CD4-positive, alpha-beta T cell (primary cell): ENCODE measurements at regions not wholly inside any gene's neighbourhood (a gene's known extent, or its start where the extent isn't known, plus 50 kb on each side); places are given as distances from the start of the nearest gene placed in this dataset.

ENCODE experiments used
- ATAC-seq: fragments of 200-7000 bp; cut with Tn5 transposase; one replicate; pipeline ENCODE4 v1.10.0; 2022; ENCODE audit warnings: mild to moderate bottlenecking; ENCODE audit not compliant: poor library complexity
- CTCF ChIA-PET: fragments of 350-600 bp; sonication (Branson Sonifier 250); formaldehyde crosslinking; loops from one replicate; lab custom pipeline; 2021; ENCODE audit warnings: antibody characterized with exemption, inconsistent platforms; lab: Charles Lee
- POLR2A ChIA-PET: fragments of 350-600 bp; sonication (Branson Sonifier 250); formaldehyde crosslinking; loops from one replicate; lab custom pipeline; 2021; ENCODE audit warnings: antibody characterized with exemption, inconsistent platforms; lab: Charles Lee
- DNase-seq, 14 experiments: peaks; one replicate each; pipeline ENCODE4 v3.0.0-alpha.2; 2013 to 2020; ENCODE audit warnings: mixed read lengths in 2 of 14
- H3K27ac ChIP-seq, 2 donors: one replicate each; pipeline versions ENCODE4 v1.5.1 to v1.7.0; 2013; ENCODE audit warnings: low read length in 2 of 2, low read depth in 1 of 2, mild to moderate bottlenecking in 1 of 2
- H3K27me3 ChIP-seq, 2 experiments: 1 replicate in 1 of 2; 2 replicates in 1 of 2; pipeline versions ENCODE4 v1.6.1 to v1.7.0; 2013; ENCODE audit warnings: low read length in 2 of 2, control low read depth in 1 of 2, mild to moderate bottlenecking in 1 of 2, moderate library complexity in 1 of 2; ENCODE audit not compliant: insufficient read depth in 2 of 2, control insufficient read depth in 1 of 2
- H3K36me3 ChIP-seq: one replicate; pipeline ENCODE4 v1.6.1; 2013; ENCODE audit warnings: low read length, control low read depth; ENCODE audit not compliant: insufficient read depth
- H3K4me1 ChIP-seq: one replicate; pipeline ENCODE4 v1.6.1; 2013; ENCODE audit warnings: low read length, control low read depth; ENCODE audit not compliant: insufficient read depth
- H3K4me3 ChIP-seq: one replicate; pipeline ENCODE4 v1.5.1; 2013; ENCODE audit warnings: mild to moderate bottlenecking, low read length, moderate library complexity
- H3K9me3 ChIP-seq, 2 experiments: 1 replicate in 1 of 2; 2 replicates in 1 of 2; pipeline versions ENCODE4 v1.6.1 to v1.7.0; 2013; ENCODE audit warnings: low read length in 2 of 2, mild to moderate bottlenecking in 2 of 2, control low read depth in 1 of 2, moderate library complexity in 1 of 2; ENCODE audit not compliant: control insufficient read depth in 1 of 2, insufficient read depth in 1 of 2
- H3K27ac Mint-ChIP-seq: one replicate; pipeline ENCODE4 v1.8.0; 2020; ENCODE audit warnings: mixed read lengths
- H3K27me3 Mint-ChIP-seq: one replicate; pipeline ENCODE4 v1.8.0; 2021; ENCODE audit warnings: mixed read lengths
- H3K36me3 Mint-ChIP-seq: one replicate; pipeline ENCODE4 v1.8.0; 2021; ENCODE audit warnings: low read depth, mixed read lengths
- H3K4me1 Mint-ChIP-seq: one replicate; pipeline ENCODE4 v1.8.0; 2021; ENCODE audit warnings: low read depth, mixed read lengths
- H3K4me3 Mint-ChIP-seq: one replicate; pipeline ENCODE4 v1.8.0; 2020; ENCODE audit warnings: mild to moderate bottlenecking, mixed read lengths
- H3K9me3 Mint-ChIP-seq: one replicate; pipeline ENCODE4 v1.8.0; 2020; ENCODE audit warnings: mixed read lengths
- intact Hi-C, 2 experiments: fragments of 100-400 bp; cut with DNase I in 1 of 2; cut with micrococcal nuclease in 1 of 2; formaldehyde crosslinking; loops; one replicate each; pipeline versions ENCODE4 v1.15.1 to v1.9.0; 2023 to 2025; cut with DNase I, micrococcal nuclease
- TF ChIP-seq, protein P1 (sequence below): fragments of 200-600 bp; IDR thresholded peaks from one replicate; pipeline ENCODE4 v1.8.0; 2022; ENCODE audit warnings: antibody characterized with exemption, mild to moderate bottlenecking

DNA sequence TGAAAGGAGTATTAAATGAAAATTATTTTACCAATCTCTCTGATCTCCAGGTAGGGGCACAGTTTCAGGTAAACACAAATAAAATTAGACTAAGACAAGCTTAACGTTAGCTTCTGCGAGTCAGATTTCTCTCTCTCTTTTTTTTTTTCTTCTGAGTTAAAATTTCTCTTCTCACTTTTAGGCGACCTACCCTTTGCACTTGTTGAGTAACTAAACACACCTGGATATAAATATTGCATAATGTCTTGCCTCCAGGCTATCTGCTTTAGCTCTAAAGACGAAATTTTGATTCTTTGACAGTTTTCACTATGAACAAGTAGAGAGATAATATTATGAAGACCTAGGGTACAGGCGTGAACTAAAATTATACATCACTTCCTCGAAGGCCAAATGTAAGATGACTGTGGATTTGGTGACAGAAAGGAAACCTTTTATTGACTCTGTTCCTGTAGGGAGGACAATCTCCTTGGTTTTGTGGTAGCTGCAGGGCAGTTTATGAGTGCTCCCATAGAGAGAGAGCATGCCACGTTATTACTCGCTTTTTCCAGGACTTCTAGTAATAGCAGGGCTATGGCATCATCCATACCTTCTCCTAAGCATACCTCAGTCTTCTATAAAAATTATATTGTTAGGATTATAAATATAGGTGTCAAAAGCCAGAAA is 303.8 kb upstream of the NEGR1 start:
- ChIA-PET CTCF (no interaction called here), POLR2A (no interaction called here)
- no peaks in the 10 kb centered on the region for H3K36me3 ChIP-seq
- intact Hi-C loops = no loop called here
- H3K4me3 ChIP-seq = no peak overlapping the region
- H3K27ac Mint-ChIP-seq = no peak overlapping the region
- no peak for ATAC-seq
- TF ChIP-seq, protein P1, sequence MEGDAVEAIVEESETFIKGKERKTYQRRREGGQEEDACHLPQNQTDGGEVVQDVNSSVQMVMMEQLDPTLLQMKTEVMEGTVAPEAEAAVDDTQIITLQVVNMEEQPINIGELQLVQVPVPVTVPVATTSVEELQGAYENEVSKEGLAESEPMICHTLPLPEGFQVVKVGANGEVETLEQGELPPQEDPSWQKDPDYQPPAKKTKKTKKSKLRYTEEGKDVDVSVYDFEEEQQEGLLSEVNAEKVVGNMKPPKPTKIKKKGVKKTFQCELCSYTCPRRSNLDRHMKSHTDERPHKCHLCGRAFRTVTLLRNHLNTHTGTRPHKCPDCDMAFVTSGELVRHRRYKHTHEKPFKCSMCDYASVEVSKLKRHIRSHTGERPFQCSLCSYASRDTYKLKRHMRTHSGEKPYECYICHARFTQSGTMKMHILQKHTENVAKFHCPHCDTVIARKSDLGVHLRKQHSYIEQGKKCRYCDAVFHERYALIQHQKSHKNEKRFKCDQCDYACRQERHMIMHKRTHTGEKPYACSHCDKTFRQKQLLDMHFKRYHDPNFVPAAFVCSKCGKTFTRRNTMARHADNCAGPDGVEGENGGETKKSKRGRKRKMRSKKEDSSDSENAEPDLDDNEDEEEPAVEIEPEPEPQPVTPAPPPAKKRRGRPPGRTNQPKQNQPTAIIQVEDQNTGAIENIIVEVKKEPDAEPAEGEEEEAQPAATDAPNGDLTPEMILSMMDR = no peak
- H3K9me3 Mint-ChIP-seq = no peaks in the 10 kb centered on the region
- H3K9me3 ChIP-seq = no peaks in the 10 kb centered on the region
- no peaks in the 10 kb centered on the region for H3K27me3 ChIP-seq
- no peaks in the 10 kb centered on the region for H3K4me1 Mint-ChIP-seq
- H3K4me1 ChIP-seq = no peaks in the 10 kb centered on the region
- DNase-seq = no peak
- H3K4me3 Mint-ChIP-seq = no peak overlapping the region
- no peaks in the 10 kb centered on the region for H3K27me3 Mint-ChIP-seq
- H3K36me3 Mint-ChIP-seq = no peaks in the 10 kb centered on the region
- H3K27ac ChIP-seq = no peak overlapping the region

DNA sequence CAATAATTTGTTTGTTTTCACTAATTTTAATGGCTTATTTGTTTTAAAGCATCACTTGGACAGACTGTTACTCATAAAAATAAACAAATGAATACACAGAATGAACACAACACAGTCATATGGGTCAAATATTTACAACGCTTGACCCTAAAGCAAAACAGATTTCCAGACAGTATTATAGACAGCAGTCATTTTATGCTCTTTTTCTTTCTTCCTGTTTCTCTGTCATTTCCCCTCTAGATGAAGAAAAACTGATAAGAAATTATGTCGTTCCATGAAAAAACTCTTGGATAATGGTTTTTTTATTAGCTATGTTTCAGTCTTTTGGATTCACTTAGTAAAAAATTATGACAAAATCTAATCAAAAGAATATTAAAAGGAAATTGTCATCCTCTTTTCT is 297.3 kb upstream of the NEGR1 start:
- Mint-ChIP-seq H3K9me3 (no peaks in the 10 kb centered on the region), H3K27me3 (no peaks in the 10 kb centered on the region)
- no peak for ATAC-seq

DNA sequence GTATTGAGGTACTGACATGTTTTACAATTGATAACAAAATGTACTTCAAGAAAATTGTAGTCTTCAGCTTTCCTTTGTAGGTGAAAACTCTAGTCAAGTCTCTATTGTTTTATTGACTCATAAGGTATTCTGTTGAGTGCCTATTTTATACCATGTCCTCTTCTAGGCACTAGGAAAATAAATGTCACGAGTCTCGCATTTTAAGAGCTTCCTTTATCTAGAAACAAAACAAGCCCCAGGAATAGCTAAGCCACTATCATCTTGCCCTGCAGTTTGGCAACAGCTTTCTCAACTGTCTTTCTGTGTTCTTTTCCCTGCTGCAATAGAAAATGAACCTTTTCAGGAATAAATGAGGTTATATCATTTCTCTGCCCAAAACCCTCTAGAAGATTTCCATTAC is 288.5 kb upstream of the NEGR1 start:
- intact Hi-C loops = no loop called here
- TF ChIP-seq, protein P1 = no peak
- ChIA-PET CTCF (no interaction called here), POLR2A (no interaction called here)
- H3K4me1 Mint-ChIP-seq = no peaks in the 10 kb centered on the region
- no peak overlapping the region for H3K4me3 ChIP-seq
- DNase-seq (no peak), ATAC-seq (no peak)
- peaks cover 0 to 3% of the 10 kb centered on the region in 2 experiments for H3K9me3 ChIP-seq
- no peaks in the 10 kb centered on the region for H3K4me1 ChIP-seq
- H3K9me3 Mint-ChIP-seq = no peaks in the 10 kb centered on the region
- H3K4me3 Mint-ChIP-seq = no peak overlapping the region
- H3K36me3 Mint-ChIP-seq = no peaks in the 10 kb centered on the region
- no peaks in the 10 kb centered on the region for H3K27me3 ChIP-seq
- no peaks in the 10 kb centered on the region for H3K36me3 ChIP-seq
- H3K27ac Mint-ChIP-seq = no peak overlapping the region
- H3K27me3 Mint-ChIP-seq = no peaks in the 10 kb centered on the region
- H3K27ac ChIP-seq = no peak overlapping the region

More for the DNA sequence above, 297.3 kb upstream of the NEGR1 start:
- intact Hi-C loops = no loop called here
- ChIA-PET CTCF (no interaction called here), POLR2A (no interaction called here)
- H3K27ac Mint-ChIP-seq = no peak overlapping the region
- H3K4me1 Mint-ChIP-seq = no peaks in the 10 kb centered on the region
- no peaks in the 10 kb centered on the region for H3K36me3 Mint-ChIP-seq
- H3K4me1 ChIP-seq = no peaks in the 10 kb centered on the region
- no peak for DNase-seq
- TF ChIP-seq, protein P1 = no peak
- H3K27ac ChIP-seq = no peak overlapping the region
- no peak overlapping the region for H3K4me3 ChIP-seq
- no peaks in the 10 kb centered on the region for H3K9me3 ChIP-seq
- H3K36me3 ChIP-seq = no peaks in the 10 kb centered on the region
- H3K4me3 Mint-ChIP-seq = no peak overlapping the region
- no peaks in the 10 kb centered on the region for H3K27me3 ChIP-seq
